ENCODE measurements at regions not wholly inside any gene's neighbourhood (a gene's known extent, or its start where the extent isn't known, plus 50 kb on each side); places are given as distances from the start of the nearest gene placed in this dataset.
"Not testable (repeated sequence)": the region's sequence is repeated elsewhere in the genome, so short reads cannot be mapped to it uniquely, and the experiment has no call there.

DNA sequence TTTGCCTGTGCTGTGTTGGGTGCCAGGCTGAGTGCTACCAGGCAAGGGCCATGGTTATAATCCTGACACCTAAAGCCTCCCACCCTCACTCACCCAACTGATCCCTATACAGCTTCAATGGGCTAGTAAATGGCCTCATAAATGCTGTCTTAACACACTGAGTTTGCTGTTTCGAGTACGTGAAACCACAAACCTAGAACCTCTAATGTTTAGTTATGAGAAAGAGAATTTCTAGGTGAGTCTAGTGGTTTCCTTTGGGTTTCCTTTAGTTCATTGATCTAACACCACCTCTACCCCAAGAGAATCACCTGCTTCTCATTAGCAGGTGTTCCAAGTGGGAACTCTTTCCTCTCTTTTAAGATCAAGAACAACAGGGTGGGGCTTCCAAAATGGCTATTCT lies 172.0 kb downstream of the MC4R start:
- no peak for DNase-seq

DNA sequence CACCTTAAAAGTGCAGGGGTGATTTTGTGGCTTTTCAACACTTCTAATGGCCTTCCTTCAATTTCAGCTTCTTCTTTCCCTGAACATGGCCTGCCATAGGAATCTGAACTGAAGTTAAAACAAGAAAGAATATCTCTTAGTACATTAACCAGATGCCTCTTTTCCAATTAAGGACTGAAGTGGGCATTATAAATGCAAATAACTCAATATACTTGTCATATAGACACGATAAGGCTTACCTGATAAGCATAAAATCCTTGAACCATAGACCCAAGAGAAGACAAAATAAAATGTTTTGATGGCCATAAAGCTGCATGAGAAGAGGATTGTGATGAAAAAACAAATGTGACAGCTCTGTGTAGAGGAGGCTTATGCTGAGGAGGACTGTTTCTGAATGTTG lies 173.1 kb downstream of the MC4R start:
- DNase-seq: no peak

- DNase-seq: no peak
These were observed 174.7 kb downstream of the MC4R start for GRCh38 chr18:60197671-60198462.

GRCh38 chr18:60196836-60197606 lies 175.6 kb downstream of the MC4R start:
- DNase-seq: no peak

- DNase-seq: no peak
These were observed 178.8 kb downstream of the MC4R start for GRCh38 chr18:60193780-60194179.

GRCh38 chr18:60191926-60192325 lies 180.6 kb downstream of the MC4R start:
- DNase-seq: no peak

- DNase-seq: no peak
These were observed 182.7 kb downstream of the MC4R start for GRCh38 chr18:60189856-60190255.

GRCh38 chr18:60188958-60189357 lies 183.6 kb downstream of the MC4R start:
- DNase-seq: no peak

DNA sequence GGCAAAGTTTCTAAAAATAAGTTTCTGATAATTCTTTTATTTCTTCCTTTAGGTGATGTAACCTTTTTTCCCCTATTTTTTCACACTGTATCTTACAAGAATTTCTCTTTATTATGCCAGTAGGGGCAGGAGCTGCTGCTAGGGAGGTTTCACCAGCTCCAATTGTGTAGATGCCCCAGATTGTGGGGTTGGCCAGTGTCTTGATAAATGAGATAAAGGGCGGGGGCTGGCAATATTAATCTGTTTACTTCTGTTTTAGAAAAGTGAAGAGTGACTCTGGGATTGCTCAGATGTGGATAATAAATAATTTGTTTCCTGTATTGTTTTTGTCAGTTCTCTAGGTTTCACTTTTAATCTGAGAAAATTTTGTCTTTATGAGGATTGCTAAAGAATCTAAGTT lies 190.4 kb downstream of the MC4R start:
- DNase-seq: no peak

- DNase-seq: no peak
These were observed 191.9 kb downstream of the MC4R start for GRCh38 chr18:60180671-60181070.

DNA sequence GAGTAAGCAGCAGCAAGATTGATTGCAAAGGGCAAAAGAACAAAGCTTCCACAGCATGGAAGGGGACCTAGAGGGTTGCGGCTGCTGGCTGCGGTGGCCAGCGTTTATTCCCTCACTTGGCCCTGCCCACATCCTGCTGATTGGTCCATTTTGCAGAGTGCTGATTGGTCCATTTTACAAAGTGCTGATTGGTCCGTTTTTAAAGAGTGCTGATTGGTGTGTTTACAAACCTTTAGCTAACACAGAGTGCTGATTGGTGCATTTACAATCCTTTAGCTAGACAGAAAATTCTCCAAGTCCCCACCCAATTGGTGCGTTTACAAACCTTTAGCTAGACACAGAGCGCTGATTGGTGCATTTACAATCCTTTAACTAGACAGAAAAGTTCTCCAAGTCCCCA lies 194.4 kb downstream of the MC4R start:
- DNase-seq: not testable (repeated sequence)

GRCh38 chr18:60176259-60176658 lies 196.3 kb downstream of the MC4R start:
- no peak for DNase-seq

DNA sequence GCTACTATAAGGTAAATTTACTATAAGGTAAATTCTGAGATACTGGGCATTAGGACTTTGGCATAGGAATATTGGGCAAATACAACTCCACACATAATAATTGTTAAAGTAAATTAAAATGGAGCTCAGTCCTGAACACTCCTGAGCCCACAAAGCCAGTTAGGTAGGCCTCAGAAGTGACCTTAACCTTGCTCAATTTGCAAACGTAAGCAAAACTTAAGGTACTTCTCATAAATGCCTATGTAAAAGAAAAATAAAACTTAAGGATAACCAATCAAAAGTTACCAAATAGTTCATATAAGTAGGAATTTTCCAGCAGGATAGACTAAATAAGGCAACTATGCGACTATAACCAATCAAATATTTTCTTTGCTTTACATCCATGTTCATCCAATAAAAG lies 197.7 kb downstream of the MC4R start:
- DNase-seq: no peak

DNA sequence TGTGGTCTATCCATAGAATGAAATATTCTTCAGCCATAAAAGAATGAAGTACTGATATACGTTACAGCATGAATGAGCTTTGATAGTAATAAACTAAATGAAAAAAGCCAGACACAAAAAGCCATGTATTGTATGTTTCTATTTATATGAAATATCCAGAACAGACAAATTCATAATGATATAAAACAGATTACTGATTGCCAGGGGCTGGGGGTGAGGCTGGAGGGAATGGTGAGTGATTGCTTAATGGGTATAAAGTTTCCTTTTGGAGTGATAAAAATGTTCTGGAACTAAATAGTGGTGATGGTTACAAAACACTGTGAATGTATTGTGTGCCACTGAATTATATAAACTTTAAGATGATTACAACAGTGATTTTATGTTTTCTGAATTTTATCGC lies 200.5 kb downstream of the MC4R start:
- no peak for DNase-seq

DNA sequence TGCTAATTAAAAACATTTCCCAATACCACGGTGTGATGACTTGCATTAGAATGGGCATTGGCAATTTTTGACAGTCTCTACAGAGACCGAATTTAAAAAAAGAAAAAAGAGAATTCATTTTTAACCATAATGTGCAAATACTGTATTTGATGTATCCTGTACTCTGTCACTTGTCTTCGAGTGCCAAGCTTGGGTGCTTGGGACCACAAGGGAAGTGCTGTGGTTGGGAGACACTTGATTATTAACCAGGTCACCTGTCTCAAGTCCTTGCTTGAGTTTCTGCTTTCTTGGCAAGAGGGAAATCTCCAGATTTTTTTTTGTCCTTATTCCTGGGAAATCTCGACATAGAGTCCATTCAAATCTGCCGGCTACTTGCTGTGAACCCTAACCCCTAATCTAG lies 209.0 kb downstream of the MC4R start:
- no peak for DNase-seq

GRCh38 chr18:60162388-60162787 lies 210.2 kb downstream of the MC4R start:
- no peak for DNase-seq

DNA sequence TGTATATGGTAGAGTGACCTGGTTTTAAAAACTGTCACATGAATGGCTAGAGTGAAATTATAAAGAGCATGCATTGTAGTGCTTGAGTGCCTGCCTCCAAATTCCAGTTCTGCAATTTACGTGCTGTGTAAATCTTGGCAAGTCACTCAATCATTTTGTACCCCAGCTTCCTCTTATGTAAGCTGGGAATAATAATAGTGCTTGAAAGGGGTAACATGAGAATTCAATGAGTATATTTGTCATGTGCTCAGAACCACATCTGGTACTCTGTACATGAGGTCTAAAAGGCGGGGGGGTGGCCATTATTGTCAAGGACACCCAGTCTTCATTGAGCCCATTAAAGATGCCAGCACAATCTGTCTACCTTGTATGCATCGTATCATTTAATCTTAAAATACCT lies 214.8 kb downstream of the MC4R start:
- no peak for DNase-seq

DNA sequence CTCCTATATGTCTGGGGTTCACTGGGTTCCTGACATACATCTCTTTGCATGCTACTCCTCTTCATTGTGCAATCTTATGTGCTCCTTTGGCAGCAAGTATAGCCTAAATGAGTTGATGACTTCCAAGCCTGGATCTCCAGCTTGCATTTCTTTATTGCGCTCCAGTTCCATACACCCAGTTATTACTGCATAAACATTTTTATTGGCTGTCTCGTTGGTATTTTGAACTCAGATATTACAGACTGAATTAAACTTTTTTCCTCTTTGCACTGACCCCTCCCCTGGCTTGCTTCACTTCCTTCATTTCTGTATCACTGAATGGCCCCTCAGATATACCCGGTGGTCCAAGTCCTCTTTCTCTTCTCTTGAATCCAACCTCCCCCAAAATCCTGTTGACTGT lies 219.2 kb downstream of the MC4R start:
- no peak for DNase-seq

DNA sequence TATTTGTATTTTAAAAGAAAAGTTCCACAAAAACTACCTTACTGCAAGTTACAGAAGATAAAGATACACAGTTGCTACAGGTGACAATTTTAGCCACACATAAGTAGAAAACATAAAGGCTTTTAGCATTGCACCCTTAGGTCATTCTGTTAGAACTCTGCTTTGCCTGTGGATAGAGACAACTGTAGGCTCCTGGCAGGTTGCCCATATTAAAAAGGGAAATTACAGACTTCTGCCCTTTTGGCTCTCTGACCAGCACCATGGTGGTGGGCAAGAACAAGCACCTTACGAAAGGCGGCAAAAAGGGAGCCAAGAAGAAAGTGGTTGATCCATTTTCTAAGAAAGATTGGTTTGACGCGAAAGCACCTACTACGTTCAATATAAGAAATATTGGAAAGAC lies 223.3 kb downstream of the MC4R start:
- DNase-seq: no peak

DNA sequence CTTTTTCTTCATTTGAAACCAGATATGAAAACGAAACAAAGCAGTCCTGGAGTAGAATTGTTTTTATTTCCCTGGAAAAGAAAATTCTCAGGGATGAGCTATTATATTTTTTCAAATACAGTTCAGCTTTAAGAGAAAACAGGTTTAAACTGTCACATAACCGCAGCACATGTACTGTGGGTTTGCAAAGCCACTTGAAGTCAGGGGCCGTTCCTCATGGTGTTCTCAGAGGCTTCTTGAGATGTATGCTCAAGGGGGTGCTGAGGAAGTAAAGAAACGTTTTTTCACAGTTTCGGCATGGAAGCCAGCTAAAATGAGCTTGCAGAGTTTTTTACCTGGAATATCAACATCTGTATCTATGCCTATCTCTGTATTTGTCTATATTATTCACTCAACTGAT lies 225.3 kb downstream of the MC4R start:
- DNase-seq: no peak

DNA sequence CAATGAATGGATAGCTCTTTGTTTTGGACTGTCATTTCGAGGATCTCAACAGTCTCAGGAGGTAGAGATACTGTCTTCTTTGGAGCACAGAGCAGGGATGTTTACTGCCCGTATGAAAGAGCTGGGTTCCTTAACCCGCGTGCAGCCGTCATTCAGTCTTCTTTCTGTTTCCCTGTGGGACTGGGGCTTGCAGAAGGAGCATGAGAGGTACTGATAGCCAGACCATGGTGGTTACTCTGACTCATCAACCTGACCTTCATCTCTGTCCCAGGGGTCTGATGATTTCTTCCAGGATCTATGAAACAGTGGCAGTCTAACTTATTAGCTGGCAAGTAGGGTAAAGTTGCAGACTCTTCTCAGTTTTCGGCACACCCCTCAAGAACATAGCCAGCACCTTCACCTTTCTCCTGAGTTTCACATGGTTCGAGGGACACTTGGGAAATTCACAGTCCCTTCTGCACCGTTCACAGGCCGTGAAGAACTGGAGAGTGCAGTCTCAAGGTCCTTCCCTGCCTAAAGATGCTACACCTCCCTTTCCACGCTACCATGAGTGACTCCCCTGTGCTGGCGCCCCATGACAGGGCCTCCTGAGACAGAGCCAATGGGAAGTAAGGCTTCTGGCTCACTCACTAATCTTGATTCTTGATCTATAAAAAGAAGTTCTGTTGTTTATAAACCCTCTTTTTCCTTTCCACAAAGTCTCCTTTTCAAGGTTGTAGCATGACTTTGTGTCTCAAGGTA lies 226.2 kb downstream of the MC4R start:
- no peak for DNase-seq

DNA sequence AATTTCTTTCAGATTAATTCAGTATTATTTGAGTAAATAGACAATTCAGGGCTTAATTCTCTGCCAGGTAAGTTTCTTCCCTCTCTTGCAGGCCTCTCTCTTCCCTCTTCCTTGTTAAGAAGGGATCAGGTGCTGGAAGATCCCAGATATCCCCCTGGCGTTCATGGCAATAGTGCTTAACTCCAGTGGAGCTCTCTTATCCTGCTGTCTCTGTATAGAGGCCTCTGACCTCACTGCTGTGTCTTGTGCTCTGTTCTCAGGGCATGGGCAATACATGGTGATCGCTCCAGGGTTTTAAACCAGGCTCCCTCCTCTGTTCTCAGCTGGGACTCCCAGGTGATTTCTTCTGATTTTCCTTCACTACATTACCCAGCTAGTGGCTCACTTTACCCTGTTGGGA lies 226.8 kb downstream of the MC4R start:
- DNase-seq: no peak

GRCh38 chr18:60134806-60135205 lies 235.0 kb downstream of the PMAIP1 start:
- no peak for DNase-seq

DNA sequence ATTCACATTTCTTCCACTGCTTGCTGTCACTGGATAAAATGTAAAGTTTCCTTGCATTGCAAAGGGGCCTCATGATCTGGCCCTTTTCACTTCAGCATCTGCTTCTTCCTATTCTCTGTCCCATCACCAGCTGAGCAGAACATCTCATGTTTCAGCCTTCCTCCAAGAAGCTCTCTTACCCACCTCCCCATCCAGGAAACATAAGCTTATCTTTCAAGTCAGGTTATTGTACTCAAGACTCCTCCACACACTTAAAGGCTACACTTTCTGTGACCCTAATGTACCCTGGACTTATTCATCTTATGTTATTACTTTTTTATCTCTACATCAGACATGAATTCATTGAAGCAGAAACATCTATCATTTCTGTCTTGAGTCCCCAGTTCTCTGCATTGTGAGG lies 230.5 kb downstream of the PMAIP1 start:
- DNase-seq: no peak

All from activated CD4-positive, alpha-beta T cell treated with anti-CD3 and anti-CD28 coated beads, Interleukin-2, amount 50 U/mL, for 4 hours (primary cell).